K562 (cell line): ENCODE measurements at regions not wholly inside any gene's neighbourhood (a gene's known extent, or its start where the extent isn't known, plus 50 kb on each side); places are given as distances from the start of the nearest gene placed in this dataset.

Experiments
- ATAC-seq: fragments of 200-7000 bp; cut with Tn5 transposase; 3 replicates; pipeline ENCODE4 v1.9.1; 2020; ENCODE audit warnings: moderate library complexity
- BruUV-seq: library from RNA; stranded (reverse); fragments of 400-500 nt; replicated peaks from 2 replicates; lab custom pipeline; 2021; lab: Mats Ljungman, UMichigan
- CTCF ChIA-PET: fragments of 300-600 bp; formaldehyde crosslinking; extraction: SDS; loops from one replicate; lab custom pipeline; 2021; ENCODE audit warnings: low intra/inter-chr PET ratio; lab: Yijun Ruan, JAX
- POLR2A ChIA-PET: fragments of 300-600, 350-650 bp; sonication (Branson Sonifier 250); formaldehyde crosslinking; extraction: SDS; loops from one replicate; lab custom pipeline; 2021; ENCODE audit warnings: antibody characterized with exemption, inconsistent platforms; lab: Yijun Ruan, JAX
- DNase-seq, 4 experiments: peaks; one replicate each; pipeline versions ENCODE4 v3.0.0 to v3.0.0-alpha.2; 2011 to 2018; ENCODE audit warnings: low spot score in 3 of 4, mixed read lengths in 3 of 4; ENCODE audit errors: extremely low read depth in 1 of 4
- FAIRE-seq: peaks from 2 replicates; lab custom pipeline; 2011; peaks lifted over from hg19 to GRCh38; lab: Jason Lieb, UNC
- H2AFZ ChIP-seq: 2 replicates; pipeline ENCODE4 v1.6.0; 2011; ENCODE audit warnings: low read depth, low read length, control low read depth, inconsistent platforms
- H3K27ac ChIP-seq: fragments of 200-600 bp; 3 replicates; pipeline ENCODE4 v1.8.0; 2011; ENCODE audit warnings: low read depth, mild to moderate bottlenecking, control low read depth, inconsistent platforms, low read length, moderate library complexity, mixed read lengths; ENCODE audit errors: extremely low read depth
- H3K27me3 ChIP-seq, 2 experiments: fragments of 300-600 bp in 1 of 2; 2 replicates in 1 of 2; 3 replicates in 1 of 2; pipeline versions ENCODE4 v1.6.0 to v1.8.0; 2011; ENCODE audit warnings: inconsistent platforms in 2 of 2, low read length in 2 of 2, mild to moderate bottlenecking in 1 of 2, mixed read lengths in 1 of 2, moderate library complexity in 1 of 2; ENCODE audit not compliant: control insufficient read depth in 2 of 2, insufficient read depth in 2 of 2
- H3K36me3 ChIP-seq: fragments of 300-600 bp; 3 replicates; pipeline ENCODE4 v1.8.0; 2011; ENCODE audit warnings: mild to moderate bottlenecking, low read length, inconsistent platforms; ENCODE audit not compliant: control insufficient read depth, insufficient read depth
- H3K4me1 ChIP-seq, 2 experiments: fragments of 200-600 bp in 1 of 2; replicated peaks in 1 of 2; 2 replicates in 1 of 2; 3 replicates in 1 of 2; pipeline versions ENCODE4 v1.5.1 to v1.8.0; 2011; ENCODE audit warnings: inconsistent platforms in 2 of 2, low read length in 2 of 2, mild to moderate bottlenecking in 1 of 2, mixed read lengths in 1 of 2, moderate library complexity in 1 of 2; ENCODE audit not compliant: control insufficient read depth in 2 of 2, insufficient read depth in 2 of 2
- H3K4me2 ChIP-seq: 2 replicates; pipeline ENCODE4 v1.6.1; 2011; ENCODE audit warnings: low read length, control low read depth, inconsistent platforms, mixed read lengths; ENCODE audit not compliant: insufficient read depth
- H3K4me3 ChIP-seq: fragments of 200-600 bp; sonication (generic), shearing (Covaris generic); 2 replicates; pipeline ENCODE4 v1.5.1; 2016; ENCODE audit warnings: control low read depth, inconsistent platforms
- H3K79me2 ChIP-seq: fragments of 200-600 bp; 3 replicates; pipeline ENCODE4 v1.8.0; 2011; ENCODE audit warnings: low read length, inconsistent platforms; ENCODE audit not compliant: control insufficient read depth, insufficient read depth
- H3K9ac ChIP-seq, 2 experiments: 2 replicates each; pipeline versions ENCODE4 v1.6.0 to v1.6.1; 2011; ENCODE audit warnings: low read depth in 2 of 2, low read length in 2 of 2, control low read depth in 1 of 2, inconsistent platforms in 1 of 2, mild to moderate bottlenecking in 1 of 2, mixed read lengths in 1 of 2; ENCODE audit not compliant: insufficient read depth in 1 of 2
- H3K9me1 ChIP-seq: one replicate; pipeline ENCODE4 v1.6.0; 2011; ENCODE audit warnings: inconsistent platforms, mild to moderate bottlenecking, low read length, moderate library complexity; ENCODE audit not compliant: control insufficient read depth, insufficient read depth
- H3K9me3 ChIP-seq: replicated peaks from 2 replicates; pipeline ENCODE4 v1.5.1; 2011; ENCODE audit warnings: low read depth, low read length, inconsistent platforms; ENCODE audit not compliant: control insufficient read depth, insufficient read depth
- H4K20me1 ChIP-seq: replicated peaks from 2 replicates; pipeline ENCODE4 v1.6.1; 2011; ENCODE audit warnings: low read length, inconsistent platforms, mixed read lengths; ENCODE audit not compliant: control insufficient read depth, insufficient read depth
- CCAR2 ChIP-seq: fragments of 200-400 bp; formaldehyde crosslinking; IDR thresholded peaks from 2 replicates; pipeline ENCODE4 v1.6.1; 2017; ENCODE audit warnings: mild to moderate bottlenecking, low read depth, low read length
- CHD2 ChIP-seq: IDR thresholded peaks from 2 replicates; pipeline ENCODE4 v1.6.1; 2011; ENCODE audit warnings: low read depth, low read length
- HDAC1 ChIP-seq, 2 experiments: fragments of 450-650 bp; IDR thresholded peaks; 2 replicates each; pipeline ENCODE4 v1.6.1; 2016 to 2017; ENCODE audit warnings: inconsistent platforms in 1 of 2, mild to moderate bottlenecking in 1 of 2, moderate library complexity in 1 of 2
- MEIS2 ChIP-seq: fragments of 450-650 bp; IDR thresholded peaks from 2 replicates; pipeline ENCODE4 v1.6.1; 2014; ENCODE audit warnings: mild to moderate bottlenecking; ENCODE audit not compliant: partially characterized antibody
- PKNOX1 ChIP-seq: fragments of 450-650 bp; IDR thresholded peaks from 2 replicates; pipeline ENCODE4 v1.6.1; 2016
- POLR2AphosphoS2 ChIP-seq: IDR thresholded peaks from 2 replicates; pipeline ENCODE4 v1.6.1; 2012; ENCODE audit warnings: low read length, improper control_type of control experiment
- POLR2B ChIP-seq: fragments of 450-650 bp; IDR thresholded peaks from 2 replicates; pipeline ENCODE4 v1.6.1; 2018; ENCODE audit warnings: low read depth; ENCODE audit not compliant: partially characterized antibody
- SAP30 ChIP-seq: fragments of 200-600 bp; sonication (generic); IDR thresholded peaks from 2 replicates; pipeline ENCODE4 v1.6.1; 2012; ENCODE audit warnings: borderline replicate concordance, low read depth, mild to moderate bottlenecking, moderate library complexity, low read length, control low read depth, inconsistent platforms; ENCODE audit not compliant: insufficient read depth, poor library complexity, severe bottlenecking
- SETDB1 ChIP-seq: IDR thresholded peaks from one replicate; pipeline ENCODE4 v1.6.1; 2012; ENCODE audit warnings: low read length, control low read depth, inconsistent platforms
- SIN3B ChIP-seq: fragments of 450-650 bp; IDR thresholded peaks from 2 replicates; pipeline ENCODE4 v1.6.1; 2017; ENCODE audit warnings: low read depth, mild to moderate bottlenecking, moderate library complexity
- SP2 ChIP-seq: IDR thresholded peaks from 2 replicates; pipeline ENCODE4 v1.6.1; 2011; ENCODE audit warnings: mild to moderate bottlenecking, low read depth, low read length, moderate library complexity; ENCODE audit not compliant: poor library complexity, severe bottlenecking; ENCODE audit errors: extremely low read depth
- STAT5A ChIP-seq: IDR thresholded peaks from 2 replicates; pipeline ENCODE4 v1.6.1; 2012; ENCODE audit warnings: low read length, inconsistent platforms, borderline replicate concordance
- ZNF174 ChIP-seq: fragments of 250-450 bp; sonication (Bioruptor Pico); IDR thresholded peaks from 2 replicates; pipeline ENCODE4 v1.4.0; 2020; ENCODE audit warnings: mild to moderate bottlenecking
- ZNF384 ChIP-seq: IDR thresholded peaks from 2 replicates; pipeline ENCODE4 v1.6.1; 2012; ENCODE audit warnings: low read depth, low read length, improper control_type of control experiment
- ZNF561 ChIP-seq: fragments of 450-650 bp; formaldehyde crosslinking; conservative IDR thresholded peaks from 2 replicates; pipeline ENCODE4 v1.4.0; 2020; ENCODE audit warnings: mild to moderate bottlenecking, moderate library complexity
- ZNF668 ChIP-seq: fragments of 250-450 bp; sonication (Bioruptor Pico); IDR thresholded peaks from 2 replicates; pipeline ENCODE4 v1.8.0; 2022; ENCODE audit warnings: mild to moderate bottlenecking, inconsistent platforms
- WGBS: fragments of 100-300 bp; shearing (Covaris generic); methylation state at CpG from one replicate; pipeline ENCODE4 v1.1.6; 2016; ENCODE audit warnings: low coverage, mixed read lengths; ENCODE audit not compliant: insufficient coverage; ENCODE audit errors: missing lambda C conversion rate; 5-methylcytosine and 5-hydroxymethylcytosine counted together
- in situ Hi-C: fragments of 300-500 bp; cut with MboI; formaldehyde crosslinking; loops from 4 replicates; pipeline ENCODE4 v1.15.0; 2018; ENCODE audit warnings: inconsistent platforms, mixed read lengths
- intact Hi-C: fragments of 100-400 bp; cut with micrococcal nuclease; formaldehyde crosslinking; loops from 2 replicates; pipeline ENCODE4 v1.14.2; 2022

- no peak for TF ChIP-seq ZNF668 (CRISPR knock-in tag)
Observed at GRCh38 chr2:67260343-67261277, 136.5 kb upstream of the ETAA1 start (continued).

GRCh38 chr2:67267241-67267640 lies 129.9 kb upstream of the ETAA1 start:
- H3K9ac ChIP-seq, result no peak overlapping the region
- H3K27me3 ChIP-seq, result no peaks in the 10 kb centered on the region
- no peak for TF ChIP-seq ZNF561
- no peak for TF ChIP-seq POLR2B
- no peak for TF ChIP-seq ZNF174 (CRISPR knock-in tag)
- TF ChIP-seq HDAC1 (IDR thresholded peaks at IDR 0.05), result no peak
- no peak for TF ChIP-seq SP2
- TF ChIP-seq SETDB1, result no peak
- peak; percentile 48 for TF ChIP-seq MEIS2
- TF ChIP-seq SIN3B, result no peak
- peak; percentile 57; the same call in 1 of the 2 replicates for TF ChIP-seq PKNOX1
- TF ChIP-seq CHD2, result no peak
- TF ChIP-seq POLR2AphosphoS2, result no peak
- no peak for TF ChIP-seq ZNF384
- no peak for TF ChIP-seq SAP30
- no peak for TF ChIP-seq STAT5A
- no peak for TF ChIP-seq CCAR2
- no peak overlapping the region for H2AFZ ChIP-seq
- H3K27ac ChIP-seq, result no peak overlapping the region
- DNase-seq, result no peak
- H4K20me1 ChIP-seq, result no peaks in the 10 kb centered on the region
- no peak for FAIRE-seq
- no peaks in the 10 kb centered on the region for H3K79me2 ChIP-seq
- H3K4me2 ChIP-seq, result no peak overlapping the region
- no peak for ATAC-seq
- 3% methylated on average over 5 of the region's 5 CpGs for WGBS
- no TSS peak for BruUV-seq
- no peak overlapping the region for H3K4me3 ChIP-seq
- POLR2A ChIA-PET, result no interaction called here
- no peaks in the 10 kb centered on the region for H3K36me3 ChIP-seq
- no peaks in the 10 kb centered on the region for H3K4me1 ChIP-seq
- in situ Hi-C loops (no loop called here), intact Hi-C loops (no loop called here)
- CTCF ChIA-PET, result no interaction called here
- no peaks in the 10 kb centered on the region for H3K9me3 ChIP-seq
- H3K9me1 ChIP-seq, result no peaks in the 10 kb centered on the region
